Omental fat pad (tissue), 3 donors: ENCODE measurements at regions not wholly inside any gene's neighbourhood (a gene's known extent, or its start where the extent isn't known, plus 50 kb on each side); places are given as distances from the start of the nearest gene placed in this dataset.

Source experiments
- ATAC-seq: fragments of 150-250 bp; one replicate; pipeline ENCODE4 v1.9.1; 2016; ENCODE audit warnings: mild to moderate bottlenecking, moderate library complexity; ENCODE audit not compliant: low FRiP score
- DNase-seq: peaks from one replicate; pipeline ENCODE4 v3.0.0-alpha.2; 2019; ENCODE audit warnings: low spot score
- TF ChIP-seq, protein P1 (sequence below), 3 donors: fragments of 450-650 bp; IDR thresholded peaks; one replicate each; pipeline ENCODE4 v1.5.1; 2016 to 2017; ENCODE audit warnings: antibody characterized with exemption in 3 of 3, mild to moderate bottlenecking in 3 of 3, moderate library complexity in 2 of 3

DNA sequence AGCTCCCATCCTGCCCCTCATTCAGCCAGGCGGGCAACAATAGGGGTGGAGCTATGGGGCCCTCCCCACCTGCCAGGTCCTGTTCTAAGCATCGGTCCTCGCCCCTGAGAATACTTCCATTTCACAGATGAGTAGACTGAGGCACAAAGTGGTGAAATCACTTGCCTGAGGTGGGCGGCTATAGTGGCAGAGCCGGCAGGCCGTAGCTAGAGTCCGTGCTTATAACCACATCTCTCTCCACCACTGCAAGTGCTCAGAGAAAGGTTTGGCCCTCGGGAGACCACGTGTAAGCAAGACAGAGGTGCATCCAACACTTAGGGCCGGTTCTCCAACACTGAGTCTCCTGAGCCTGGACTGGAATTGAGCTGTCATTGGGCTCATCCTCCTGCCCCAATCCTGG is 145.8 kb upstream of the UNC5B start:
- TF ChIP-seq, protein P1, sequence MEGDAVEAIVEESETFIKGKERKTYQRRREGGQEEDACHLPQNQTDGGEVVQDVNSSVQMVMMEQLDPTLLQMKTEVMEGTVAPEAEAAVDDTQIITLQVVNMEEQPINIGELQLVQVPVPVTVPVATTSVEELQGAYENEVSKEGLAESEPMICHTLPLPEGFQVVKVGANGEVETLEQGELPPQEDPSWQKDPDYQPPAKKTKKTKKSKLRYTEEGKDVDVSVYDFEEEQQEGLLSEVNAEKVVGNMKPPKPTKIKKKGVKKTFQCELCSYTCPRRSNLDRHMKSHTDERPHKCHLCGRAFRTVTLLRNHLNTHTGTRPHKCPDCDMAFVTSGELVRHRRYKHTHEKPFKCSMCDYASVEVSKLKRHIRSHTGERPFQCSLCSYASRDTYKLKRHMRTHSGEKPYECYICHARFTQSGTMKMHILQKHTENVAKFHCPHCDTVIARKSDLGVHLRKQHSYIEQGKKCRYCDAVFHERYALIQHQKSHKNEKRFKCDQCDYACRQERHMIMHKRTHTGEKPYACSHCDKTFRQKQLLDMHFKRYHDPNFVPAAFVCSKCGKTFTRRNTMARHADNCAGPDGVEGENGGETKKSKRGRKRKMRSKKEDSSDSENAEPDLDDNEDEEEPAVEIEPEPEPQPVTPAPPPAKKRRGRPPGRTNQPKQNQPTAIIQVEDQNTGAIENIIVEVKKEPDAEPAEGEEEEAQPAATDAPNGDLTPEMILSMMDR (IDR thresholded peaks at IDR 0.05): no peak
- ATAC-seq (no peak), DNase-seq (no peak)

DNA sequence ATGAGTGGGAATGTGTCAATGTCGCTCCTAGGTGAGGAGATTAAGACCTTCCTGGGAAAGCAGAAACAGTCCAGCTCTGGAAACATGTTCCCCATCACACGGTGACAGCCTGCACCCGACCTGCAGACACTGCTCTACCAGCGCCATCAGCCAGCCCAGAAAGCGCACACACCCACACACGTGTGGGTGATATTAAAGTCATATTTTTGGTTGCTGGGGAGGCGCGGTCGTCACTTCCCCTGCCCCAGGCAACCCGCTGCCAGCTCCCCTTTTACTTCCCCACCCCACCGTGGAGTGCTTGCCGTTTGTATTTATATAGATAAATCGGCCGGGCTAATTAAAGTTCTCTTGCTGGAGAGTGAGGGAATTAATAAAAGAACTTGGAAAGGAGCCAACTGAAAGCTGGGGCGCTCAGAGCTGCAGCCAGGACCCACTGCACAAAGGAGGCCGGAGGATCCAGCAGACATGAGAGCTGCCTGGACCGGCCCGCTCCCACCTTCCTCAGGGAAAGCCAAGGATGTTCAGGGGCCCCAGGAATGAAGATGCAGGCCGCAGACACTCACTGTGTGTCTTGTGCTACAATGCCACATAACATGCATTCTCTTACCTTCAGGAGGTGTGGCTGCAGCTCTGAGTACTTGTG is 145.2 kb upstream of the UNC5B start:
- TF ChIP-seq, protein P1 (IDR thresholded peaks at IDR 0.05): no peak
- ATAC-seq: no peak
- DNase-seq: no peak

DNA sequence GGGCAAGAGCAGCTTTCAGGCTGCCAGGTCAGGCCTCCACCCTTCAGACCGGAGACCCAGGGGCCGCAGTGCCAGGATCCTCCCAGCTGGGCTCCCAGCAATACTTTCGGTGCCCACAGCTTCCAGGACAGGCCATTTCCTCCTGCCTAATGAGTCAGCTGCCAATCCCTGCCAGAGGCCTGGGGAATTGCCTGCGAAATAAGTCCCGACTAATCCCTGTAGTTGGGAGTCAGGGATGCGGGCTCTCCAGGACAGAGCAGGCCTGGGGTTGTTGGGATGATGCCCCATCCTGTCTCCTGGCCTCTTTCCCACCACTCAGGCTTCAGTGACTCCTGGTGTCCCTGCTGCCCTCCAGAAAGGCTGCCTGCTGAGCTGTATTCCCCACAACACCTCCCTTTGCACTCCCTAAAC is 143.5 kb upstream of the UNC5B start:
- no peak for DNase-seq
- TF ChIP-seq, protein P1 (IDR thresholded peaks at IDR 0.05): no peak
- peak; percentile 34 for ATAC-seq

DNA sequence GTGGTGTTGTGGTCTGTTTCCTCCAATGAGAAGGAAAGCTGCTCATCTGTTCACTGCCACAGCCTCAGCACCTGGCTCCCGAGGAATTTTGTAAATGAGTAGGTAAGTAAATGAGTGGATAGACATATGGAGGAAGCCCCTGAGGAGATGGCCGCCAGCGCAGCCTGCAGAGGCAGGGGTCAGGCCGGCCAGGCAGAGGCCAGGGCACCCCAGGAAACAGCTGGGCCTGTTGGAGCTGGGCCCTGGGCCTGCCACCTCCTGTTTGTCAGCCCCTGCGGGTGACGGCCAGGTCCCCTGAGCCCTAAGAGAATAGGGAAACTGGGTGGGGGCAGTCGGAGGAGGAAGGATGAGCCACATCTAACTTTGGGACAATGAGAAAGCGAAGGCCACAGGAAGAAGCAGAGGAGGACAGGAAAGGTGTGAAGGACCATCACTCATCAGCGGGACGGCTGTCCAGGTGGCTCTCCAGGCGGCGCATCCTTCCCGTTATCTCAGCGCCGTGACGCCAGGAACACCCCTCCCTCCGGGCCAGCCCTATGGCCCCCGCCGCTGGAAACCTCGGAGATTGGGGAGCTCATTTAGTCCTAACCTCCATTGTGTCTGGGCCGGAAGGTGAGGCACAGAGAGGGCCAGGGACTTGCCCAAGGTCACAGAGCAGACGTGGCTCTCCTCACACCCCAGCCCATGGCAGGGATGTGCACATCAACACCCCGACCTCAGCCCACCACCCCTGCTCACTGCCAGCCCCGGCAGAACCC is 142.3 kb upstream of the UNC5B start:
- ATAC-seq: no peak
- no peak for DNase-seq
- TF ChIP-seq, protein P1 (IDR thresholded peaks at IDR 0.05): no peak

DNA sequence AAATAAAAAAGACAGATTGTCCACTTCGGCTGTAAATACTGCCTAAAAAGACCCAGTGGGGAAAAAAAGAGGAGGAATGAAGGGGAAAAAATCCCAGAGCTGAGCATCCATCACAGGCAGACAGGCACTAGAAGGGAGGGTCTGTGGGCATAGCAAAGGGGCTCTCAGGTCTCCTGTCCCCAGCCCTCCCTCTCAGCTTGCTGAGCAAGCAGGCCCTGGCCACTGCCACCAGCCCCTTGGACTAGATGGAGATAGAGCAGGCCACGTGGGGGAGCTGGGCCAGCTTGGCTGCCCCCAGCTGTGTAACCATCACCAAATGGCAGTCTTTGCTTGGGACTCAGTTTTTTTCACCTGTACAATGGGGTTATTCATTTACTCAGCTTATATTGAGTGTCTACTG is 141.6 kb upstream of the UNC5B start:
- DNase-seq: no peak
- TF ChIP-seq, protein P1 (IDR thresholded peaks at IDR 0.05): no peak
- ATAC-seq: no peak

DNA sequence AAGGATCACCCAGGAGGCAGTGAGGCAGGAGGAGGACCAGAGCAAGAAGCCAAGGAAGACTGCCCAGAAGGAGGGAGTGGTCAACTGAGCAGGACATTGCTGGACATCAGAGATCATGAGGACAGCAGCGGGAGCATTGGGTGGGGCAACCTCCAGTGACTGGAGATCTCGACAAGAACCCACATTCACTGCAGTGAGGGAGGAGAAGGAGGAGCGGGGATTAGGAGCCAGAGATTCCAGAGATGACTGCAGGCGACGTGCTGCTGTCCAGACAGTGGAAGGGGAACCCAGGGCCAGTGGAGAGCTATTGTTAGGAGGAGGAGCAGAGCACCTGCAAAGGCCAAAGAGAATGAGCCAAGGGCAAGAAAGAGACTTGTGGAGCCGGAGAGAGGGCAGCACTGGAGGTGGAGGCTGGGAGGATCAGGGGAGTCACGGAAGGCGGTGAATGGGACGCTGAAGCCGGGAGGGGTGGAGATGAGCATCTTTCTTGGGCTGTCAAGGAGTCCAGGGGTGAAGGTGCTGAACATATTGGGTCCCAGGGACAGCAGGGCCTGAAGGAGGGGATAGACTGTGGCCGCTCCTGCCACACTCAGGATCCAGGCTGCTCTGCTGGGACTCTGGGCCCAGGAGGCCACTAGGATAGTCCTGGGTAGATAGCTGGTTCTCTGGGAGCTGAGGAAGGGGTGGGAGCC is 140.1 kb upstream of the UNC5B start:
- no peak for DNase-seq
- no peak for ATAC-seq
- TF ChIP-seq, protein P1 (IDR thresholded peaks at IDR 0.05): no peak
